H1 (cell line): ENCODE measurements at regions not wholly inside any gene's neighbourhood (a gene's known extent, or its start where the extent isn't known, plus 50 kb on each side); places are given as distances from the start of the nearest gene placed in this dataset.

Experiments used
- CTCF ChIA-PET: fragments of 300-600 bp; sonication (Branson Sonifier 250); formaldehyde crosslinking; loops from one replicate; lab custom pipeline; 2021; ENCODE audit not compliant: partially characterized antibody; lab: Charles Lee
- POLR2A ChIA-PET: fragments of 300-600 bp; sonication (Branson Sonifier 250); formaldehyde crosslinking; loops from one replicate; lab custom pipeline; 2021; ENCODE audit warnings: inconsistent platforms; ENCODE audit not compliant: partially characterized antibody; lab: Charles Lee
- DNase-seq, 2 experiments: peaks; one replicate each; pipeline versions ENCODE4 v3.0.0 to v3.0.0-alpha.2; 2010 to 2022; ENCODE audit warnings: low spot score in 2 of 2, low read depth in 1 of 2, mixed read lengths in 1 of 2
- FAIRE-seq: peaks from 2 replicates; lab custom pipeline; 2011; peaks lifted over from hg19 to GRCh38; lab: Jason Lieb, UNC
- H2AFZ ChIP-seq: 2 replicates; pipeline ENCODE4 v1.8.1; 2012; ENCODE audit warnings: low read length, inconsistent platforms
- H2AK5ac ChIP-seq: 2 replicates; pipeline ENCODE4 v1.6.1; 2013; ENCODE audit warnings: low read depth, low read length
- H2BK120ac ChIP-seq: replicated peaks from 2 replicates; pipeline ENCODE3; 2013; ENCODE audit warnings: low read depth, low read length, inconsistent platforms
- H2BK12ac ChIP-seq: 2 replicates; pipeline ENCODE4 v1.6.1; 2013; ENCODE audit warnings: low read depth, low read length
- H2BK15ac ChIP-seq: 2 replicates; pipeline ENCODE4 v1.6.1; 2013; ENCODE audit warnings: low read length
- H2BK20ac ChIP-seq: 2 replicates; pipeline ENCODE4 v1.6.1; 2013; ENCODE audit warnings: low read length
- H2BK5ac ChIP-seq: 2 replicates; pipeline ENCODE4 v1.6.1; 2013; ENCODE audit warnings: low read depth, low read length
- H3K14ac ChIP-seq: 2 replicates; pipeline ENCODE4 v1.6.1; 2013; ENCODE audit warnings: inconsistent platforms; ENCODE audit not compliant: insufficient read length
- H3K18ac ChIP-seq: 2 replicates; pipeline ENCODE4 v1.6.1; 2013; ENCODE audit warnings: low read length; ENCODE audit errors: extremely low read depth
- H3K23ac ChIP-seq: 2 replicates; pipeline ENCODE4 v1.6.1; 2013; ENCODE audit warnings: inconsistent platforms; ENCODE audit not compliant: insufficient read length
- H3K23me2 ChIP-seq: 2 replicates; pipeline ENCODE4 v1.6.1; 2013; ENCODE audit warnings: low read depth, low read length
- H3K27ac ChIP-seq: 2 replicates; pipeline ENCODE4 v1.6.1; 2011; ENCODE audit warnings: low read depth, low read length, inconsistent platforms
- H3K27me3 ChIP-seq, 4 experiments: replicated peaks in 1 of 4; 1 replicate in 1 of 4; 2 replicates in 3 of 4; pipeline versions ENCODE4 v1.6.1 to v1.8.1; 2011 to 2013; ENCODE audit warnings: low read length in 3 of 4, mild to moderate bottlenecking in 3 of 4, inconsistent platforms in 2 of 4, mixed read lengths in 2 of 4, moderate library complexity in 1 of 4; ENCODE audit not compliant: control insufficient read depth in 3 of 4, insufficient read depth in 3 of 4; ENCODE audit errors: extremely low read depth in 1 of 4
- H3K36me3 ChIP-seq, 4 experiments: 2 replicates each; pipeline versions ENCODE4 v1.6.1 to v1.8.1; 2011 to 2013; ENCODE audit warnings: mild to moderate bottlenecking in 4 of 4, low read length in 3 of 4, moderate library complexity in 2 of 4, control low read depth in 1 of 4, inconsistent platforms in 1 of 4; ENCODE audit not compliant: insufficient read depth in 4 of 4, control insufficient read depth in 2 of 4
- H3K4ac ChIP-seq: replicated peaks from 2 replicates; pipeline ENCODE3; 2013; ENCODE audit warnings: low read length, low read depth, mixed read lengths, inconsistent platforms; ENCODE audit not compliant: insufficient read length
- H3K4me1 ChIP-seq, 4 experiments: replicated peaks in 1 of 4; 1 replicate in 1 of 4; 2 replicates in 3 of 4; pipeline versions ENCODE4 v1.6.1 to v1.8.1; 2011 to 2013; ENCODE audit warnings: low read length in 3 of 4, inconsistent platforms in 2 of 4, mixed read lengths in 1 of 4; ENCODE audit not compliant: insufficient read depth in 4 of 4, control insufficient read depth in 3 of 4
- H3K4me2 ChIP-seq, 2 experiments: 2 replicates each; pipeline versions ENCODE4 v1.6.1 to v1.8.1; 2011 to 2013; ENCODE audit warnings: low read depth in 2 of 2, low read length in 2 of 2, control low read depth in 1 of 2, inconsistent platforms in 1 of 2, mild to moderate bottlenecking in 1 of 2; ENCODE audit not compliant: insufficient read depth in 1 of 2
- H3K4me3 ChIP-seq, 4 experiments: fragments of 200-600, 300-600 bp in 1 of 4; sonication (generic), shearing (Covaris generic), sonication (Bioruptor Twin) in 1 of 4; 2 replicates each; pipeline versions ENCODE4 v1.5.1 to v1.8.1; 2011 to 2016; ENCODE audit warnings: low read length in 4 of 4, low read depth in 3 of 4, control low read depth in 2 of 4, inconsistent platforms in 2 of 4, mild to moderate bottlenecking in 2 of 4, mixed read lengths in 1 of 4, moderate library complexity in 1 of 4; ENCODE audit not compliant: insufficient read depth in 2 of 4; ENCODE audit errors: extremely low read depth in 1 of 4
- H3K56ac ChIP-seq: replicated peaks from 2 replicates; pipeline ENCODE3; 2013; ENCODE audit warnings: low read depth, mild to moderate bottlenecking, mixed read lengths, low read length, inconsistent platforms; ENCODE audit not compliant: insufficient read length
- H3K79me1 ChIP-seq: 2 replicates; pipeline ENCODE4 v1.6.1; 2013; ENCODE audit warnings: low read depth, low read length, control low read depth
- H3K79me2 ChIP-seq, 2 experiments: 2 replicates each; pipeline versions ENCODE4 v1.6.1 to v1.8.1; 2012 to 2013; ENCODE audit warnings: low read length in 2 of 2, mild to moderate bottlenecking in 2 of 2, inconsistent platforms in 1 of 2; ENCODE audit not compliant: insufficient read depth in 2 of 2, control insufficient read depth in 1 of 2
- H3K9ac ChIP-seq, 4 experiments: replicated peaks in 1 of 4; 1 replicate in 1 of 4; 2 replicates in 3 of 4; pipeline versions ENCODE4 v1.6.1 to v1.8.1; 2011 to 2013; ENCODE audit warnings: low read depth in 3 of 4, low read length in 3 of 4, control low read depth in 2 of 4, mild to moderate bottlenecking in 2 of 4, moderate library complexity in 2 of 4, inconsistent platforms in 1 of 4; ENCODE audit errors: extremely low read depth in 1 of 4
- H3K9me3 ChIP-seq, 2 experiments: 2 replicates each; pipeline versions ENCODE4 v1.6.1 to v1.8.1; 2012 to 2013; ENCODE audit warnings: mild to moderate bottlenecking in 2 of 2, moderate library complexity in 2 of 2, control low read depth in 1 of 2, inconsistent platforms in 1 of 2, low read depth in 1 of 2, low read length in 1 of 2, mixed read lengths in 1 of 2; ENCODE audit not compliant: insufficient read depth in 2 of 2
- H4K20me1 ChIP-seq, 2 experiments: replicated peaks in 1 of 2; 2 replicates each; pipeline versions ENCODE3 to v1.8.1; 2011 to 2013; ENCODE audit warnings: inconsistent platforms in 2 of 2, low read length in 2 of 2, mild to moderate bottlenecking in 1 of 2; ENCODE audit not compliant: insufficient read depth in 2 of 2, control insufficient read depth in 1 of 2
- H4K5ac ChIP-seq: 2 replicates; pipeline ENCODE4 v1.6.1; 2013; ENCODE audit warnings: low read length, low read depth, mixed read lengths, inconsistent platforms; ENCODE audit not compliant: insufficient read length
- H4K8ac ChIP-seq: 2 replicates; pipeline ENCODE4 v1.8.0; 2013; ENCODE audit warnings: mild to moderate bottlenecking, moderate library complexity, low read length, inconsistent platforms; ENCODE audit not compliant: insufficient read depth; ENCODE audit errors: extremely low read depth
- H4K91ac ChIP-seq: replicated peaks from 2 replicates; pipeline ENCODE3; 2013; ENCODE audit warnings: low read length, mixed read lengths, inconsistent platforms; ENCODE audit not compliant: insufficient read length
- ATF3 ChIP-seq: IDR thresholded peaks from 2 replicates; pipeline ENCODE4 v1.6.1; 2011; ENCODE audit warnings: low read depth, mild to moderate bottlenecking, low read length; ENCODE audit not compliant: insufficient read depth
- EZH2 ChIP-seq: fragments of 200-600 bp; sonication (generic); IDR thresholded peaks from 2 replicates; pipeline ENCODE4 v1.7.1; 2012; ENCODE audit warnings: low read depth, mild to moderate bottlenecking, moderate library complexity, low read length, inconsistent platforms; ENCODE audit not compliant: severe bottlenecking
- SP1 ChIP-seq: IDR thresholded peaks from 2 replicates; pipeline ENCODE4 v1.6.1; 2011; ENCODE audit warnings: low read depth, low read length
- WGBS, 2 experiments: shearing (Covaris generic) in 1 of 2; methylation state at CpG; one replicate each; pipeline versions ENCODE4 v1.1.6 to v1.1.7; 2013 to 2015; ENCODE audit warnings: low lambda C conversion rate in 2 of 2, mixed read lengths in 2 of 2, inconsistent platforms in 1 of 2, low coverage in 1 of 2, missing lambda C conversion rate in 1 of 2; ENCODE audit not compliant: insufficient replicate concordance in 2 of 2, insufficient coverage in 1 of 2, insufficient read length in 1 of 2; ENCODE audit errors: extremely low coverage in 1 of 2, missing lambda C conversion rate in 1 of 2; 5-methylcytosine and 5-hydroxymethylcytosine counted together

GRCh38 chr7:13407911-13408310 is 581.6 kb downstream of the ETV1 start:
- no peak overlapping the region for H3K4ac ChIP-seq
- no peak overlapping the region for H2BK12ac ChIP-seq
- H2AK5ac ChIP-seq, result no peak overlapping the region
- no peaks in the 10 kb centered on the region for H3K4me1 ChIP-seq
- no peak overlapping the region for H4K5ac ChIP-seq
- no peak overlapping the region for H3K56ac ChIP-seq
- H2BK5ac ChIP-seq, result no peak overlapping the region
- ChIA-PET CTCF (no interaction called here), POLR2A (no interaction called here)
- H3K4me2 ChIP-seq, result no peak overlapping the region
- no peaks in the 10 kb centered on the region for H3K9me3 ChIP-seq
- H3K14ac ChIP-seq, result no peak overlapping the region
- FAIRE-seq (no peak), DNase-seq (no peak)
- no peak overlapping the region for H4K8ac ChIP-seq
- H3K18ac ChIP-seq, result no peak overlapping the region
- H3K27ac ChIP-seq, result no peak overlapping the region
- no peak overlapping the region for H3K4me3 ChIP-seq
- no peaks in the 10 kb centered on the region for H3K36me3 ChIP-seq
- peak overlapping the region; percentile 3; the same call in 1 of the 2 replicates for H2AFZ ChIP-seq
- H3K23me2 ChIP-seq, result no peaks in the 10 kb centered on the region
- no peaks in the 10 kb centered on the region for H3K79me2 ChIP-seq
- H4K91ac ChIP-seq, result no peak overlapping the region
- no peak overlapping the region for H3K23ac ChIP-seq
- no peaks in the 10 kb centered on the region for H3K79me1 ChIP-seq
- WGBS, 2 experiments, result 88% methylated on average over 2 of the region's 2 CpGs; no CpG with 5 or more reads in 1 of the 2 experiments
- no peak overlapping the region for H2BK120ac ChIP-seq
- H4K20me1 ChIP-seq, result no peaks in the 10 kb centered on the region
- no peaks in the 10 kb centered on the region for H3K27me3 ChIP-seq
- H2BK15ac ChIP-seq, result no peak overlapping the region
- no peak for TF ChIP-seq EZH2
- TF ChIP-seq SP1, result no peak
- TF ChIP-seq ATF3, result no peak
- no peak overlapping the region for H2BK20ac ChIP-seq
- no peak overlapping the region for H3K9ac ChIP-seq
